ENCODE measurements at regions not wholly inside any gene's neighbourhood (a gene's known extent, or its start where the extent isn't known, plus 50 kb on each side); places are given as distances from the start of the nearest gene placed in this dataset.

DNA sequence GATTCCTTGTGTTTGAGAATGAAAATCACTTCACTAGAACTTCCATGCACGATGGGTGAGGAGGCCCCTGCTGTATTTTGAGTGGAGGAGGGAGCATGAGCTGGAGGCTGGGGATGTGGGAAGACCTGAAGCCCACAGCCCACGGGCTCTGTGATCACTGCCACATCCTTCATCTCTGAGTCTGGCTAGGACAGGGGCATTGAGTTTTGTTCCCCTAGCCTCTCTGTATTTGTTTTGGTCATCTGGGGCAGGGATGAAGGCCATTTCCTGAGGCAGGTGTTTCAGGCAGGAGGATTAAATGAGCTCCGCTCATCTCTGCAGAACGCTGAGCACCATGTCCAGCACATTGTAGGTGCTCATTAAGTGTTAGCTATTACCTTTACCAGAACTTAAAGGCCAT lies 293.6 kb downstream of the GLRX3 start:
- no peaks in the 10 kb centered on the region for H3K4me1 ChIP-seq (ENCODE audit: insufficient read depth, low read length, poor library complexity, severe bottlenecking)
- ChIA-PET POLR2A (ENCODE audit: low non-redundant PET) (no interaction called here), CTCF (no interaction called here)
- no peaks in the 10 kb centered on the region for H3K27me3 ChIP-seq (replicated peaks; ENCODE audit: insufficient read depth, low read depth, low read length, poor library complexity)
- H3K27ac ChIP-seq (ENCODE audit: low read depth, low read length, poor library complexity, severe bottlenecking): no peak overlapping the region
- no TSS peak for BruUV-seq (replicated peaks)
- H3K9me3 ChIP-seq (ENCODE audit: low read depth, low read length, poor library complexity, severe bottlenecking): no peaks in the 10 kb centered on the region
- DNase-seq (ENCODE audit: low spot score): no peak
- TF ChIP-seq EZH2 (IDR thresholded peaks at IDR 0.05; ENCODE audit: borderline replicate concordance, low read depth, low read length, poor library complexity, severe bottlenecking): no peak
- TF ChIP-seq, protein P1, sequence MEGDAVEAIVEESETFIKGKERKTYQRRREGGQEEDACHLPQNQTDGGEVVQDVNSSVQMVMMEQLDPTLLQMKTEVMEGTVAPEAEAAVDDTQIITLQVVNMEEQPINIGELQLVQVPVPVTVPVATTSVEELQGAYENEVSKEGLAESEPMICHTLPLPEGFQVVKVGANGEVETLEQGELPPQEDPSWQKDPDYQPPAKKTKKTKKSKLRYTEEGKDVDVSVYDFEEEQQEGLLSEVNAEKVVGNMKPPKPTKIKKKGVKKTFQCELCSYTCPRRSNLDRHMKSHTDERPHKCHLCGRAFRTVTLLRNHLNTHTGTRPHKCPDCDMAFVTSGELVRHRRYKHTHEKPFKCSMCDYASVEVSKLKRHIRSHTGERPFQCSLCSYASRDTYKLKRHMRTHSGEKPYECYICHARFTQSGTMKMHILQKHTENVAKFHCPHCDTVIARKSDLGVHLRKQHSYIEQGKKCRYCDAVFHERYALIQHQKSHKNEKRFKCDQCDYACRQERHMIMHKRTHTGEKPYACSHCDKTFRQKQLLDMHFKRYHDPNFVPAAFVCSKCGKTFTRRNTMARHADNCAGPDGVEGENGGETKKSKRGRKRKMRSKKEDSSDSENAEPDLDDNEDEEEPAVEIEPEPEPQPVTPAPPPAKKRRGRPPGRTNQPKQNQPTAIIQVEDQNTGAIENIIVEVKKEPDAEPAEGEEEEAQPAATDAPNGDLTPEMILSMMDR (conservative IDR thresholded peaks at IDR 0.05; ENCODE audit: low read depth, low read length): no peak
- no peaks in the 10 kb centered on the region for H3K36me3 ChIP-seq (ENCODE audit: insufficient read depth, low read length, poor library complexity, severe bottlenecking)
- H3K4me3 ChIP-seq (ENCODE audit: low read depth, low read length, poor library complexity, severe bottlenecking): no peak overlapping the region
- intact Hi-C loops (cut with micrococcal nuclease; ENCODE audit: unreplicated experiment): no loop called here

DNA sequence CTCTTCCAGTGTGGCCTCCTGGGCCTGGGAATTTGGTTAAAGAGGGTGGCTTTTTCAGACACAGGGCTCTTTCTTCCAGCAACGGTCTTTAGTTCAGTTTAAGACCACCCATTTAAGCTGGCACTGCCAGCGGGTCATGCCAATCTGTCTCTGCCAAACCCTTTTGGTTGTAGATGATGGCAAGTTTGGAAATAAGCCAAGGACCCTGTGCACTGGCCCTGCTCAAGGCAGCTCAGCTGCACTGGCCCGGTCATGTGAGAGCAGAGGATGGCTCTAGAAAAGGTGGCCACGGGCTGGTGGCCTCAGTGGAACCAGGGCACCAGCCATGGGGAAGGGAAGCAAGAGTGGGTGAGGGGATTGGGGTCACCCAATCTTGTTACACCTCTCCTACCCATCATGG lies 294.1 kb downstream of the GLRX3 start:
- H3K4me1 ChIP-seq (ENCODE audit: insufficient read depth, low read length, poor library complexity, severe bottlenecking): no peaks in the 10 kb centered on the region
- no peaks in the 10 kb centered on the region for H3K9me3 ChIP-seq (ENCODE audit: low read depth, low read length, poor library complexity, severe bottlenecking)
- intact Hi-C loops (cut with micrococcal nuclease; ENCODE audit: unreplicated experiment): no loop called here
- DNase-seq (ENCODE audit: low spot score): no peak
- no peak overlapping the region for H3K27ac ChIP-seq (ENCODE audit: low read depth, low read length, poor library complexity, severe bottlenecking)
- H3K27me3 ChIP-seq (replicated peaks; ENCODE audit: insufficient read depth, low read depth, low read length, poor library complexity): peaks cover 4% of the 10 kb centered on the region
- ChIA-PET CTCF (no interaction called here), POLR2A (ENCODE audit: low non-redundant PET) (no interaction called here)
- no peaks in the 10 kb centered on the region for H3K36me3 ChIP-seq (ENCODE audit: insufficient read depth, low read length, poor library complexity, severe bottlenecking)
- no peak overlapping the region for H3K4me3 ChIP-seq (ENCODE audit: low read depth, low read length, poor library complexity, severe bottlenecking)
- TF ChIP-seq, protein P1 (conservative IDR thresholded peaks at IDR 0.05; ENCODE audit: low read depth, low read length): no peak
- TF ChIP-seq EZH2 (IDR thresholded peaks at IDR 0.05; ENCODE audit: borderline replicate concordance, low read depth, low read length, poor library complexity, severe bottlenecking): no peak
- no TSS peak for BruUV-seq (replicated peaks)

DNA sequence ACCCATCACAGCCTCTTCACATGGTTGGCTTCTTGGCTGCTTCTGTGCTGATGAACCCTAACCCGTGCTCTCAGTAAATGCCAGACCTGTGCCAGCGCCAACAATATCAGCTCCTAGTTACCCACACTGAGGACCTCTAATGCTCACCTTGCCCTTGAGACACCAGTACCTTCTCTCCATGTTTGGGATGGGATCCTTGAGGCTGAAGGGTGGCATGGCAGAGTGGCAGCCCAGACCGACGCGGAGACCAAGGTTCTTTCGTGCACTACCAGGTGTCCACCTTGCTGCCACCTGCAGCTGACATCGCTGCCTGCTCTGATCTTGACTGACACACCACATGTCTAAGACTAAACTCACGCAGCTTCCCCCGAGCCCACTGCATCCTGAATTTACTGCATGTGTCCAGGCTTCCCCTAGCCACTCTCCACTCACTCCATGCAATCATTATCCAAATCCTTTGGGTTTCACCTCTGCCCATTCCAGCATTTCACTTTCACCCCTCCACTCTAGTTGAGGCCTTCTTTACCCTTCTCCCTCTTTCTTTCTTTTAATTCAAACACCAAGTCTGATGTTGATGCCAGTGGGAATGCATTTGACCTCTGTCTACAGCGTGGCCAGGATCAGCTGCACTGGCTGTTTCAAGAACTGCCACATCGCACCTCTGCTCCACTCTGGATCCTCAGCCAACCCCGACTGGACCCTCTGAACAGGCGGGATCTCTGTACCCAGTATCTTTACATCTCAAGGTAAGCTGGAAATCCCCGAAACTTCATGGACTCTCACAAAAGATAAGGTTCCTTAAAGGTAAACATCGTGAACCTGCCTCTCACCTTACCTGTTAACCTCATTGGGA lies 294.9 kb downstream of the GLRX3 start:
- H3K36me3 ChIP-seq (ENCODE audit: insufficient read depth, low read length, poor library complexity, severe bottlenecking): no peaks in the 10 kb centered on the region
- no peaks in the 10 kb centered on the region for H3K9me3 ChIP-seq (ENCODE audit: low read depth, low read length, poor library complexity, severe bottlenecking)
- no peaks in the 10 kb centered on the region for H3K4me1 ChIP-seq (ENCODE audit: insufficient read depth, low read length, poor library complexity, severe bottlenecking)
- POLR2A ChIA-PET (ENCODE audit: low non-redundant PET): no interaction called here
- BruUV-seq (replicated peaks): no TSS peak
- no peak overlapping the region for H3K27ac ChIP-seq (ENCODE audit: low read depth, low read length, poor library complexity, severe bottlenecking)
- no peak for TF ChIP-seq EZH2 (IDR thresholded peaks at IDR 0.05; ENCODE audit: borderline replicate concordance, low read depth, low read length, poor library complexity, severe bottlenecking)
- TF ChIP-seq, protein P1 (conservative IDR thresholded peaks at IDR 0.05; ENCODE audit: low read depth, low read length): no peak
- DNase-seq (ENCODE audit: low spot score): no peak
- H3K4me3 ChIP-seq (ENCODE audit: low read depth, low read length, poor library complexity, severe bottlenecking): no peak overlapping the region
- intact Hi-C loops (cut with micrococcal nuclease; ENCODE audit: unreplicated experiment): no loop called here
- peaks cover 4% of the 10 kb centered on the region for H3K27me3 ChIP-seq (replicated peaks; ENCODE audit: insufficient read depth, low read depth, low read length, poor library complexity)
- CTCF ChIA-PET: no interaction called here

Measured in A673 (cell line).